B cell (primary cell): ENCODE measurements at regions not wholly inside any gene's neighbourhood (a gene's known extent, or its start where the extent isn't known, plus 50 kb on each side); places are given as distances from the start of the nearest gene placed in this dataset.

Experiments used
- ATAC-seq: fragments of 200-7000 bp; cut with Tn5 transposase; one replicate; pipeline ENCODE4 v1.10.0; 2021; ENCODE audit warnings: low read depth, mild to moderate bottlenecking, moderate number of reproducible peaks, moderate library complexity
- CTCF ChIA-PET: fragments of 350-600 bp; sonication (Branson Sonifier 250); formaldehyde crosslinking; loops from one replicate; lab custom pipeline; 2021; ENCODE audit warnings: antibody characterized with exemption, inconsistent platforms; lab: Charles Lee
- POLR2A ChIA-PET: fragments of 350-600 bp; sonication (Branson Sonifier 250); formaldehyde crosslinking; loops from one replicate; lab custom pipeline; 2021; ENCODE audit warnings: antibody characterized with exemption; lab: Charles Lee
- DNase-seq: peaks from one replicate; pipeline ENCODE4 v3.0.0; 2013
- H2AFZ ChIP-seq: 2 replicates; pipeline ENCODE4 v1.6.1; 2012; ENCODE audit warnings: mild to moderate bottlenecking, low read depth, low read length; ENCODE audit not compliant: insufficient read depth, poor library complexity, severe bottlenecking
- H3K27ac ChIP-seq, 2 donors: 1 replicate in 1 of 2; 2 replicates in 1 of 2; pipeline ENCODE4 v1.5.1; 2012 to 2013; ENCODE audit warnings: low read length in 2 of 2, mild to moderate bottlenecking in 2 of 2, moderate library complexity in 1 of 2
- H3K27me3 ChIP-seq, 4 experiments: fragments of 200-600 bp in 1 of 4; sonication (generic) in 1 of 4; replicated peaks in 1 of 4; 1 replicate in 2 of 4; 2 replicates in 2 of 4; pipeline versions ENCODE4 v1.6.1 to v1.7.0; 2013 to 2016; ENCODE audit warnings: low read length in 3 of 4, mild to moderate bottlenecking in 2 of 4, mixed read lengths in 1 of 4, moderate library complexity in 1 of 4; ENCODE audit not compliant: insufficient read depth in 4 of 4, control insufficient read depth in 3 of 4; ENCODE audit errors: control extremely low read depth in 1 of 4
- H3K36me3 ChIP-seq, 2 experiments: replicated peaks in 1 of 2; 1 replicate in 1 of 2; 2 replicates in 1 of 2; pipeline versions ENCODE4 v1.6.1 to v1.7.1; 2013; ENCODE audit warnings: low read length in 1 of 2; ENCODE audit not compliant: insufficient read depth in 2 of 2, control insufficient read depth in 1 of 2; ENCODE audit errors: control extremely low read depth in 1 of 2, extremely low read depth in 1 of 2
- H3K4me1 ChIP-seq, 2 donors: fragments of 200-600 bp in 1 of 2; sonication (generic) in 1 of 2; 1 replicate in 1 of 2; 2 replicates in 1 of 2; pipeline versions ENCODE4 v1.5.1 to v1.6.1; 2013 to 2017; ENCODE audit warnings: low read length in 2 of 2; ENCODE audit not compliant: control insufficient read depth in 2 of 2, insufficient read depth in 2 of 2
- H3K4me2 ChIP-seq: replicated peaks from 2 replicates; pipeline ENCODE3; 2012; ENCODE audit warnings: mild to moderate bottlenecking, low read depth, low read length; ENCODE audit not compliant: poor library complexity, severe bottlenecking
- H3K4me3 ChIP-seq, 5 experiments: fragments of 200-600 bp in 1 of 5; sonication (generic) in 1 of 5; 1 replicate in 3 of 5; 2 replicates in 2 of 5; pipeline versions ENCODE4 v1.5.1 to v1.7.0; 2011 to 2016; ENCODE audit warnings: low read length in 4 of 5, mild to moderate bottlenecking in 4 of 5, low read depth in 2 of 5, control low read depth in 1 of 5, moderate library complexity in 1 of 5; ENCODE audit not compliant: insufficient read depth in 1 of 5; ENCODE audit errors: control extremely low read depth in 1 of 5, extremely low read depth in 1 of 5
- H3K79me2 ChIP-seq: fragments of 200-600 bp; sonication (generic); one replicate; pipeline ENCODE4 v1.6.0; 2016; ENCODE audit warnings: low read length; ENCODE audit not compliant: control insufficient read depth, insufficient read depth
- H3K9ac ChIP-seq: fragments of 200-600 bp; sonication (generic); 2 replicates; pipeline ENCODE4 v1.6.1; 2017; ENCODE audit warnings: mild to moderate bottlenecking, low read length, moderate library complexity
- H3K9me3 ChIP-seq, 3 donors: one replicate each; pipeline versions ENCODE4 v1.6.1 to v1.7.1; 2013; ENCODE audit warnings: low read length in 2 of 3; ENCODE audit not compliant: control insufficient read depth in 2 of 3, insufficient read depth in 1 of 3; ENCODE audit errors: control extremely low read depth in 1 of 3
- H4K20me1 ChIP-seq: 2 replicates; pipeline ENCODE4 v1.6.0; 2012; ENCODE audit warnings: mild to moderate bottlenecking, low read length; ENCODE audit not compliant: insufficient read depth, control insufficient read depth, poor library complexity, severe bottlenecking
- H3K27ac Mint-ChIP-seq: one replicate; pipeline ENCODE4 v1.8.0; 2021; ENCODE audit warnings: mixed read lengths
- H3K27me3 Mint-ChIP-seq: one replicate; pipeline ENCODE4 v1.8.0; 2021; ENCODE audit warnings: mixed read lengths
- H3K4me1 Mint-ChIP-seq: one replicate; pipeline ENCODE4 v1.8.0; 2021; ENCODE audit warnings: mixed read lengths
- H3K4me3 Mint-ChIP-seq: one replicate; pipeline ENCODE4 v1.8.0; 2021; ENCODE audit warnings: mixed read lengths
- H3K9me3 Mint-ChIP-seq: one replicate; pipeline ENCODE4 v1.8.0; 2022; ENCODE audit warnings: mixed read lengths; ENCODE audit not compliant: insufficient read depth
- EZH2 ChIP-seq: IDR thresholded peaks from 2 replicates; pipeline ENCODE4 v1.6.1; 2012; ENCODE audit warnings: borderline replicate concordance, low read depth, mild to moderate bottlenecking, moderate library complexity, low read length; ENCODE audit not compliant: insufficient read depth, poor library complexity, severe bottlenecking
- WGBS: methylation state at CpG from one replicate; pipeline ENCODE4 v1.1.5; 2013; ENCODE audit warnings: missing lambda C conversion rate; ENCODE audit not compliant: insufficient coverage; 5-methylcytosine and 5-hydroxymethylcytosine counted together
- intact Hi-C: fragments of 100-400 bp; cut with micrococcal nuclease; formaldehyde crosslinking; loops from one replicate; pipeline ENCODE4 v1.10.0; 2022
- TF ChIP-seq, protein P1 (sequence below): fragments of 200-600 bp; IDR thresholded peaks from one replicate; pipeline ENCODE4 v1.8.0; 2022; ENCODE audit warnings: antibody characterized with exemption, mild to moderate bottlenecking

DNA sequence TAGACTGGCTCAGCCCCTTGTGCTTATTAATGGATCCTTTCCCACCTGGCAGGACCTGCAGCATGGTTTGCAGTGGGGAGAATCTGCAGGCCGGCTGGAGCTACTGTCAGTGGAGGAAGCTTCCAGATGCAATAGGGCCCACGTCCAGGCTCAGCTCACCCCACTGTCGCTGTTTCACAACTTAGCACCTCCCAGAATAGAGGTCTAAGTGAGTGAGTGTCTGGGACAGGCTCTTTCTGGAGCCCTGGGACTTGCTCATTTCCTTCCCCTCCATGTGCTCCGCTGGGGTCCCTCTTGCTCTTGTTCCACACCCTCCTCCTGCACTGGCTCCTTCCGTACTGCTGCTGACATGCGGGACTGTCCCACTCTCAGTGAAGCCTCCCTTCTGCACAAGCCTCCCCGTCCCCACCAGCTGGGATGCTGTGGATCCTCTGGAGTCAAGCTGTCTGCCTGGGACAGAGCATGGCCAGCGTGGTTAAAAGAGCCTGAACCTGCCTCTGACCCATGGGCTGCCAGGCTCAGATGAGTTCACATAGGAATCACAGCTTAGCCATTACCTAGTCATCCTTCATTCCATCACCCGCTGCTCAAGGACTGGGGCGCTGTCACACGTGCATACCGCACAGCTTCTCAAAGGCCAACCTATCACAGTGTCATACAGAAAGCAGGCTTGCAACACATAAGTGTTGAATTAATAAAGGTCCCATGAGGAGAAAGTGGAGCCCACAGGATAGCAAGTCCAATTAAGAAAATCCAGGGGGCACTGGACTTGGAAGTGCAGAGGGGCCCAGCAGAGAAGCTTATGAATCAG lies 135.9 kb downstream of the ACKR3 start:
- no peak overlapping the region for H3K27ac Mint-ChIP-seq
- H3K4me1 ChIP-seq: no peaks in the 10 kb centered on the region
- no peaks in the 10 kb centered on the region for H3K4me1 Mint-ChIP-seq
- TF ChIP-seq, protein P1, sequence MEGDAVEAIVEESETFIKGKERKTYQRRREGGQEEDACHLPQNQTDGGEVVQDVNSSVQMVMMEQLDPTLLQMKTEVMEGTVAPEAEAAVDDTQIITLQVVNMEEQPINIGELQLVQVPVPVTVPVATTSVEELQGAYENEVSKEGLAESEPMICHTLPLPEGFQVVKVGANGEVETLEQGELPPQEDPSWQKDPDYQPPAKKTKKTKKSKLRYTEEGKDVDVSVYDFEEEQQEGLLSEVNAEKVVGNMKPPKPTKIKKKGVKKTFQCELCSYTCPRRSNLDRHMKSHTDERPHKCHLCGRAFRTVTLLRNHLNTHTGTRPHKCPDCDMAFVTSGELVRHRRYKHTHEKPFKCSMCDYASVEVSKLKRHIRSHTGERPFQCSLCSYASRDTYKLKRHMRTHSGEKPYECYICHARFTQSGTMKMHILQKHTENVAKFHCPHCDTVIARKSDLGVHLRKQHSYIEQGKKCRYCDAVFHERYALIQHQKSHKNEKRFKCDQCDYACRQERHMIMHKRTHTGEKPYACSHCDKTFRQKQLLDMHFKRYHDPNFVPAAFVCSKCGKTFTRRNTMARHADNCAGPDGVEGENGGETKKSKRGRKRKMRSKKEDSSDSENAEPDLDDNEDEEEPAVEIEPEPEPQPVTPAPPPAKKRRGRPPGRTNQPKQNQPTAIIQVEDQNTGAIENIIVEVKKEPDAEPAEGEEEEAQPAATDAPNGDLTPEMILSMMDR: no peak
- no peak for TF ChIP-seq EZH2
- no peak overlapping the region for H3K9ac ChIP-seq
- H3K9me3 ChIP-seq: no peaks in the 10 kb centered on the region
- POLR2A ChIA-PET: no interaction called here
- H3K27ac ChIP-seq: no peak overlapping the region
- CTCF ChIA-PET: no interaction called here
- no peaks in the 10 kb centered on the region for H3K27me3 ChIP-seq
- no peaks in the 10 kb centered on the region for H3K9me3 Mint-ChIP-seq
- 90% methylated on average over 7 of the region's 12 CpGs for WGBS
- no peak overlapping the region for H3K4me3 Mint-ChIP-seq
- H3K4me2 ChIP-seq: no peak overlapping the region
- intact Hi-C loops: no loop called here
- H3K79me2 ChIP-seq: no peaks in the 10 kb centered on the region
- no peaks in the 10 kb centered on the region for H3K36me3 ChIP-seq
- H3K4me3 ChIP-seq: no peak overlapping the region
- DNase-seq (no peak), ATAC-seq (no peak)
- H2AFZ ChIP-seq: no peak overlapping the region
- H4K20me1 ChIP-seq: no peaks in the 10 kb centered on the region
- H3K27me3 Mint-ChIP-seq: peaks cover 5% of the 10 kb centered on the region

DNA sequence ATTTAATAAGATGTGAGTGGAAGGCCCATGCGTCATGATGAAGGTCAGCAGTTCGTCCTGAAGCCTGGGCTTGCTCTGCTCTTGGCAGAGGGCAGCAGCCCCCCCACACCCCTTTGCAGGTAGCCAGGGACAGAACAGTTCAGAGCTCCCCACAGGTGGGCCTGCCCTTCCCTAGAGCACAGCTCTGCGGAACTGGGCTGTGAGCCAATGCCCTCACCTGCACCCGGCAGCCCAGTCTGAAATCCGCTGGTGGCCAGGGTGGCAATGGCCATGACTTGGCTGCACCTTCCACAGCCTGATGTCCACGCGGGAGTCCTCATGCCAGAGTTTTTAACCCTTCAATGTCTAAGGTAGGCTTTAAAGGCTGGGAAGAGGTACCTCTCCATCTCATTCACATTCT lies 136.7 kb downstream of the ACKR3 start:
- ChIA-PET CTCF (no interaction called here), POLR2A (no interaction called here)
- no peak for TF ChIP-seq EZH2
- TF ChIP-seq, protein P1: no peak
- 92% methylated on average over 3 of the region's 7 CpGs for WGBS
- Histone ChIP-seq H3K4me1 (no peaks in the 10 kb centered on the region), H4K20me1 (no peaks in the 10 kb centered on the region), H3K9ac (no peak overlapping the region), H2AFZ (no peak overlapping the region), H3K4me3 (no peak overlapping the region), H3K27ac (no peak overlapping the region), H3K27me3 (no peaks in the 10 kb centered on the region), H3K79me2 (no peaks in the 10 kb centered on the region), H3K9me3 (no peaks in the 10 kb centered on the region), H3K4me2 (no peak overlapping the region), H3K36me3 (no peaks in the 10 kb centered on the region)
- Mint-ChIP-seq H3K4me1 (no peaks in the 10 kb centered on the region), H3K27ac (no peak overlapping the region), H3K27me3 (peaks cover under 1% of the 10 kb centered on the region), H3K9me3 (no peaks in the 10 kb centered on the region), H3K4me3 (no peak overlapping the region)
- no peak for DNase-seq
- ATAC-seq: no peak
- intact Hi-C loops: no loop called here
